Upper lobe of left lung (tissue), 4 donors: ENCODE measurements at regions not wholly inside any gene's neighbourhood (a gene's known extent, or its start where the extent isn't known, plus 50 kb on each side); places are given as distances from the start of the nearest gene placed in this dataset.

Experiments used
- CTCF ChIP-seq, 6 experiments: fragments of 450-650 bp in 4 of 6; fragments of 200-600 bp in 2 of 6; sonication (generic) in 2 of 6; IDR thresholded peaks; one replicate each; pipeline ENCODE4 v1.5.1; 2016 to 2019; ENCODE audit warnings: antibody characterized with exemption in 6 of 6
- POLR2AphosphoS5 ChIP-seq, 2 donors: sonication (generic); formaldehyde crosslinking; IDR thresholded peaks; one replicate each; pipeline ENCODE4 v1.5.1; 2017; ENCODE audit warnings: antibody characterized with exemption in 2 of 2

- TF ChIP-seq CTCF (IDR thresholded peaks at IDR 0.05) (no peak), POLR2AphosphoS5 (IDR thresholded peaks at IDR 0.05) (no peak)
These were observed 366.5 kb downstream of the SIPA1L2 start for GRCh38 chr1:232263452-232263851.
